GM12878 (cell line): ENCODE measurements at regions not wholly inside any gene's neighbourhood (a gene's known extent, or its start where the extent isn't known, plus 50 kb on each side); places are given as distances from the start of the nearest gene placed in this dataset.

Experiments
- CBX5 ChIP-seq: sonication (generic); IDR thresholded peaks from 2 replicates; pipeline ENCODE4 v1.6.1; 2016; ENCODE audit warnings: low read depth, moderate library complexity, mild to moderate bottlenecking, inconsistent platforms
- E2F4 ChIP-seq: IDR thresholded peaks from 2 replicates; pipeline ENCODE4 v1.6.1; 2012; ENCODE audit warnings: low read depth, low read length, improper control_type of control experiment
- EP300 ChIP-seq, 2 experiments: fragments of 150-350 bp in 1 of 2; IDR thresholded peaks; 2 replicates each; pipeline ENCODE4 v1.6.1; 2011 to 2012; ENCODE audit warnings: low read depth in 2 of 2, low read length in 2 of 2, borderline replicate concordance in 1 of 2, improper control_type of control experiment in 1 of 2, inconsistent platforms in 1 of 2; ENCODE audit not compliant: control insufficient read depth in 1 of 2
- MXI1 ChIP-seq: fragments of 150-350 bp; IDR thresholded peaks from 2 replicates; pipeline ENCODE4 v1.6.1; 2011; ENCODE audit warnings: low read depth, mild to moderate bottlenecking, inconsistent platforms, low read length, improper control_type of control experiment
- TF ChIP-seq, protein P1 (sequence below), 3 experiments: IDR thresholded peaks in 2 of 3; conservative IDR thresholded peaks in 1 of 3; 2 replicates each; pipeline ENCODE4 v1.5.1; 2011; ENCODE audit warnings: low read depth in 3 of 3, low read length in 3 of 3, mild to moderate bottlenecking in 3 of 3, control low read depth in 2 of 3, moderate library complexity in 2 of 3, inconsistent platforms in 1 of 3, mixed read lengths in 1 of 3; ENCODE audit not compliant: control insufficient read depth in 2 of 3, insufficient read depth in 1 of 3; ENCODE audit errors: extremely low read depth in 1 of 3

DNA sequence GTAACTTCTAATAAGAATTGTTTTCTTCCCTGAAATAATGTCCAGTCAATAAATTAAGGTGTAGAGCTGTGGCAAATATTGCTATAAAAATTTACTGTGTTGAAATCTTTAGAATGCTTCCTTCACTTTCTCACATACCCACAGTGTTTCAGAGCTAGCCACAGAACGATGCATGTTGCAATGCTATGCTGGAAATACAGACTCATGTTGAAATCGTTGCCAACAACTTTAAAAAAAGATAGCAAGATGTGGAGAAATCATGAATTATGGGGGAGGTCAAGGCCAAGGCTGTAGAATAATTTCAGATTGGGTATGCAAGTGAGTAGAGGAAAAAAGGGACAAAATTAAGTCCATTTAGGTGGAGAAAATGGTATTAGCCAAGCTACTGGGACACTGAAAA lies 204.8 kb downstream of the VEGFC start:
- TF ChIP-seq, protein P1, sequence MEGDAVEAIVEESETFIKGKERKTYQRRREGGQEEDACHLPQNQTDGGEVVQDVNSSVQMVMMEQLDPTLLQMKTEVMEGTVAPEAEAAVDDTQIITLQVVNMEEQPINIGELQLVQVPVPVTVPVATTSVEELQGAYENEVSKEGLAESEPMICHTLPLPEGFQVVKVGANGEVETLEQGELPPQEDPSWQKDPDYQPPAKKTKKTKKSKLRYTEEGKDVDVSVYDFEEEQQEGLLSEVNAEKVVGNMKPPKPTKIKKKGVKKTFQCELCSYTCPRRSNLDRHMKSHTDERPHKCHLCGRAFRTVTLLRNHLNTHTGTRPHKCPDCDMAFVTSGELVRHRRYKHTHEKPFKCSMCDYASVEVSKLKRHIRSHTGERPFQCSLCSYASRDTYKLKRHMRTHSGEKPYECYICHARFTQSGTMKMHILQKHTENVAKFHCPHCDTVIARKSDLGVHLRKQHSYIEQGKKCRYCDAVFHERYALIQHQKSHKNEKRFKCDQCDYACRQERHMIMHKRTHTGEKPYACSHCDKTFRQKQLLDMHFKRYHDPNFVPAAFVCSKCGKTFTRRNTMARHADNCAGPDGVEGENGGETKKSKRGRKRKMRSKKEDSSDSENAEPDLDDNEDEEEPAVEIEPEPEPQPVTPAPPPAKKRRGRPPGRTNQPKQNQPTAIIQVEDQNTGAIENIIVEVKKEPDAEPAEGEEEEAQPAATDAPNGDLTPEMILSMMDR (IDR thresholded peaks at IDR 0.05 in 2 of 3, conservative IDR thresholded peaks at IDR 0.05 in 1 of 3; ENCODE audit: control insufficient read depth in 2 of 3, extremely low read depth in 1 of 3, insufficient read depth in 1 of 3, low read depth in 3 of 3, low read length in 3 of 3), result no peak
- no peak for TF ChIP-seq MXI1
- no peak for TF ChIP-seq CBX5
- no peak for TF ChIP-seq E2F4
- no peak for TF ChIP-seq EP300 (IDR thresholded peaks at IDR 0.05; ENCODE audit: borderline replicate concordance in 1 of 2, control insufficient read depth in 1 of 2, low read depth in 2 of 2, low read length in 2 of 2)
